GM18508 (cell line): ENCODE measurements at regions not wholly inside any gene's neighbourhood (a gene's known extent, or its start where the extent isn't known, plus 50 kb on each side); places are given as distances from the start of the nearest gene placed in this dataset.
"Not testable (repeated sequence)": the region's sequence is repeated elsewhere in the genome, so short reads cannot be mapped to it uniquely, and the experiment has no call there.

Experiments used
- ATAC-seq: cut with Tn5 transposase; IDR thresholded peaks from one replicate; pipeline ENCODE4 v1.9.1; 2021; ENCODE audit warnings: moderate number of reproducible peaks; ENCODE audit not compliant: insufficient read depth, unreplicated experiment

DNA sequence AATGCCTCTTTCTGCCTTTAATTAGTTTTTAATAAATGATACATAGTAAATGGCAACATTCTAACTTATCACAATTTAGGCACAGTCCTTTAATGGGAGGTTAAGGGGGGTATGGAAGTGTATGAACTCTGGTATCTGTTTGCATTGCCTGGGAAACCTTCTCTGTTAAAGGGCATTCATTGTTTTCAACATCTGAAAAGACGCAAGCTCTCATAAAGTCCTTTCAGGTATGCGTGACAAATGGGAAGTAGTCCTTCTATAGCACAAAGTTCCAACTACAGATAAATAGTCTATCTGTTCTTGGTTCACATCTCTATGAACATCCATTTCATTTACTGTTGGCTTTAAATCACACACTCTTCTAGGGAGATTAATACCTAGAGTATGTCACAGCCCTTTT lies 298.0 kb upstream of the PMFBP1 start:
- ATAC-seq = no peak

DNA sequence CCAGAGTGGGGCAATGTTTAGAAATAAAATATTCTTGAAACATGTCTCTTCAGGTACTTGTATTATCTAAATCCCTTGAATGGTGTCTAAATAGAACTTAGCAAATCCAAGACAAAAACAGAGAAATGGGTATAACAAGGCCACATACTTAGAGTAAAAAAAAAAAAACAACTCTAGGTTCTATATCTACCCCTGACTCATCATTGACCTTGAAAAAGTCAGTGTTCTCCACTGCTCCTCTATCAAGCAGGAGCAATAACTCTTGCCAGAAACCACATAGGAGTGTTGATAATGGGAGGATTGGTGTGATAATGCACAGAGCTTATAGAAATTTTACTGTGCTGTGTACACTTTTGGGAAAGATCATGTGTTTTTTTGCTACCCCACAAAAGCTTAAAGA lies 296.6 kb upstream of the PMFBP1 start:
- no peak for ATAC-seq

DNA sequence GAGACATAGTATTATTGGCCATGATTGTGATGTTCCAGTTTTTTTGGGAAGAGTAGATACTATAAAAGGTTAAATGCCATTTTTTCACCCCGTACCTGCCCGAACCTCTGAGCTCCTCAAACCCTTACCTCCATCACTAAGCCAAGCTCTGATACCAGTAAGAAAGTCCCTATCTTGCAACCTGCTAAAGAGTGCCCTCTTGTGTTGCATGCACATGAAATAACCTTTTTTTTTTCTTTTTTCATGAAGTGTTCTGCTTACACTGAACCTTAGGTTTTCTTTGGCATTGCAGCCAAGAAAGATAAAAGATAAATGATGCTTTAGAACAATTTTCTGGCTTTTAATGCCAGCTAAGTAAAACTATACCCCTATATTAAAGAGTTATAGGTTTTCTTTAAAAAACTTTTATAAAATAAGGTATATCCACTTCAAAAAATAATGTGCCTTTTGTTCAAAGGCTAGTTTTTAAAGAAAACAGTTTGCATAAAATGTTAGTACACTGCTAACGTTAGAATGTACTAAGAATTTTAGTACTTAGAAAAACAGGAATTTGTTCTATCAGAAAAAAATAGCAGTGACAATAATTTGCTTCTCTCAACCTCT lies 295.3 kb upstream of the PMFBP1 start:
- no peak for ATAC-seq

DNA sequence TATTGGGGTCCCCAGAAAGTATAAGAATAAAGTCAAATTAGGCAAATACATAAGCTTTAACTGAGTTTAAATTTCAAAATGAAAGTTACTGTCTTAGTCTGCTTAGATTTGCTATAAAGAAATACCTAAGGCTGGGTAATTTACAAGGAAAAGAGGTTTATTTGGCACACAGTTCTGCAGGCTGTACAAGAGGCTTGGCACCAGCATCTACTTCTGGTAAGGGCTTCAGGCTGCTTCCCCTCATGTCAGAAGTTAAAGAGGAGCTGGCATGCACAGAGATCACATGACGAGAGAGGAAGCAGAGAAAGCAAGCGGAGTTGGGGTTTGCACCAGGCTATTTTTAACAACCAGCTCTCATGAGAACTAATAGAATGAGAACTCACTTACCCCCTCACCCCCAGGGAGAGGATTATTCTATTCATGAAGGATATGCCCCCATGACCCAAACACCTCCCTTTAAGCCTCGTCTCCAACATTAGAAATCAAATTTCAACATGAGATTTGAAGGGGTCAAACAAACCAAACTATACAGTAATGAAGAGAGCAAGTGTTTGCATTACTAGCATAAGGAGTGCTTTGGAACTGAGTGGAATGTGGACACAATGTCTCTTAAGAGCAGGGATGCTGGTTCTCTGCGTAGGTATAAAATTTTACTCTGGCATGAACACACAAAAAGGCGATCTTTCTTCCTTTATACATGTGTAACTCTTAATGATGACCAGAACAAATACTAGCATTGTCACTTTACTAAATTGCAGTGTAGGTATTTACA lies 292.8 kb upstream of the PMFBP1 start:
- no peak for ATAC-seq

DNA sequence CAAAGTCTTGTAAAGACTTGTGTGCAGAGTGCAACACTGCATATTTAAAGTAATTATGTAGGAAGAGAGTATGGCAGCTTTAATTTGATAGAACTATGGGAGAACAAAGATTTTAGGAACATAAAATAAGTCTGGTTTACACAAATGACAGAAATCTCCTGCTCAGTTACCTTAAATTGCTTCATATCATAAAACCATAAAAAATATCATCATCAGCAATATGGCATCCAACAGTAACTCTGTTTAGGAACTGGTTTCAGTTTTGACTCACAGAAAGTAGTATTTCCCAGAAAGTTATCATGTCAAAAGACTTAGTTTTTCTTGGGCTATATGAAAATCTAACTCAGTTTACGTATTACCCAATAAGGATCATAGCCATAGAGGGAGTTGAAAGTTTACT lies 292.1 kb upstream of the PMFBP1 start:
- no peak for ATAC-seq

DNA sequence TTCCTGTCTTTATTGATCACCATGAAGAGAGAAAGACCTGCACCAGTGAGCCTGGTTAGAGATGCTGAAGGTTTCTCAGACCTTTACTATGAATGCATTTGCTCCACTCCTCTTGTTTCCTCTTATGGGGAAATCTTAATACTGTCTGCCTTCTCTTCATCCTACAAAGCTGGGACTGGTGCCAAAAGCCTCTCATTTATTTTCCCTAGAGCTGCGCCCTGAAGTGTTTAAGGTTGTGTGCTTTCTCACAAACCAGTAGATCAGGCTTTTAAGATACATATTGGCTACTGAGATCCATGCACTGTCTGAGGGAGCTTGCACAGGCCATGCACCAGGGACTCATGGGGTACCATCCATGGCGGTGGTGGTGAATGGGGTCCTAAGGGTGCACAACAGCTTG lies 286.1 kb upstream of the PMFBP1 start:
- no peak for ATAC-seq

DNA sequence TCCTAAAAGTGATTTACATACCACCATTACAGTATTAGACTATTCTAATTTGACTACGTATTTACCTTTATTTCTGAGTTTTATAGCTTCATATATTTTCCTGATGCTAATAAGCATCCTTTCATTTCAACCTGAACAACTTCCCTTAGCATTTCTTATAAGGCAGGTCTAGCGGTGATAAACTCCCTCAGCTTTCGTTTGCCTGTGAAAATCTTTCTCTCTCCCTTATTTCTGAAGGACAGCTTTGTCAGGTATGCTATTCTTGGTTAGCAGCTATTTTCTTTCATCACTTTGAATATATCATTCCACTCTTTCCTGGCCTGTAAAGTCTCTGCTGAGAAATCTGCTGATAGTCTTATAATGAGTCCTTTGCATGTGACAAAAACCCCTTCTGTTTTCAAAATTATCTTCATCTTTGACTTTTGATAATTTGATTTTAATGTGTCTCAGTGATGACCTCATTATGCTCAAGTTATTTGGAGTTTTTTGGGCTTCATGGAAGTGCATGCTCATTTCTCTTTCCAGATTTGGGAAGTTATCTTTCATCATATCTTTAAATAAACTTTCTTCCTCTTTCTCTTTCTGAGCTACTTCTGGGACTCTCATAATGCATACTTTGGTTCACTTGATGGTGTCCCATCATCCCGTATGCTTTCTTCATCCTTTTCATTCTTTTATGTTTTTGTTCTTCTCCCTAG lies 285.4 kb upstream of the PMFBP1 start:
- ATAC-seq = no peak

DNA sequence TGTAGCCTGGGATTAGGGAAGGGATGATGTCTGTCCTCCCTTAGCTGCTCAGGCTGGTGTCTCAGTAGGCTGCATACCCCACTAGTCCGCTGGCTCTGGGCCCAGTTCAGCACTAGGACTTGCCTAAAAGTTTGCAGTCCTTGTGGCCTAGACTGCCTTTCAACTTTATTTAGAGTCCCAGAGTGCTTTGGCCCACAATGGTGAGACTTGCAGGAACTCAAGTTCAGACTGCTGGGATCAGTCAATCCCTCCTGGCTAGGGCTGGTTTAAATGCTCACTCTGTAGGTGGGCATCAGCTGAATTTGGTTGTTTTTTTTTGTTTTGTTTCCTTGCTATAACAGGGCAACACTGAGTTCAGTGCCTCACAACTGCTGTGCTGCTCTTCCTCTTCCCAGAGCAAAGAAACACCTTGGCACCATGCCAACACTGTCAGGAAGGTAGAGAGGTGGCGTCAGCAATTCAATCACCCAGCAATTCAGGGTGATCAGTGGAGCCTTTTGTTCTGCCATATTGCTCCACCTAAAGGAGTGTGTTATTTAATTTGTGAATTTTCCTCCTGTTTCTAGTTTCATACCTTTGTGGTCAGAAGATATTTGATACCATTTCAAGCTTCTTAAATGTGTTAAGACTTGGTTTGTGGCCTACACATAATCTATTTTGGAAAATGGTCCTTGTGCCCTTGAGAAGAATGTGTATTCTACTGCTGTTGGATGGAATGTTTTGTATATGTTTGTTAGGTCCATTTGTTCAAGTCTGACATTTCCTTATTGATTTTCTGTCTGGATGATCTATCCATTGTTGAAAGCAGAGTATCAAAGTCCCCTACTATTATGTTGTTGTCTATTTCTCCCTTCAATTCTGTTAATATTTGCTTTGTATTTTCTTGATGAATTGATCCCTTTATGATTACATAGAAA lies 284.0 kb upstream of the PMFBP1 start:
- no peak for ATAC-seq

DNA sequence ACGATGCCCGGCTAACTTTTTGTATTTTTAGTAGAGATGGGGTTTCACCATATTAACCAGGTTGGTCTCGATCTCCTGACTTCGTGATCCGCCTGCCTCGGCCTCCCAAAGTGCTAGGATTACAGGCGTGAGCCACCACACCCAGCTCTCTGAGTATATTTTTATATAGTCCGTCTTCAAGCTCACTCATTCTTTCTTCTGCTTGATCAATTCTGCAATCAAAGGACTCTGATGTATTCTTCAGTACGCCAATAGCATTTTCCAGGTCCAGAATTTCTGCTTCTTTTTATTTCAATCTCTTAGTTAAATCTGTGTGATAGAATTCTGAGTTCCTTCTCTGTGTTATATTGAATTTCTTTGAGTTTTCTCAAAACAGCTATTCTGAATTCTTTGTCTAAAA lies 281.9 kb upstream of the PMFBP1 start:
- ATAC-seq = not testable (repeated sequence)

DNA sequence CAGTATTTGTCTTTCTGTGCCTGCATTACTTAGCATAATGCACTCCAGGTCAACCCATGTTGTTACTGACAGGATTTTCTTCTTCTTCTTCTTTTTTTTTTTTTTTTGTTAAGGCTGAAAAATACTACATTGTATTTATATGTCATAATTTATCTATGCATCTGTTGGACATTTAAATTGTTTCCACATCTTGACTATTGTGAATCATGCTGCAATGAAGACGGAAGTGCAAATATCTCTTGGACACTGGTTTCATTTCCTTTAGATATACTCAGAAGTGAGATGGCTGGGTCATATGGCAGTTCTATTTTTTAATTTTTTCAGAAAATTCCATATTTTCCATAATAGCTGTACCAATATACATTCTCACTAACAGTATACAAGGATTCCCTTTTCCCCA lies 272.7 kb upstream of the PMFBP1 start:
- no peak for ATAC-seq

DNA sequence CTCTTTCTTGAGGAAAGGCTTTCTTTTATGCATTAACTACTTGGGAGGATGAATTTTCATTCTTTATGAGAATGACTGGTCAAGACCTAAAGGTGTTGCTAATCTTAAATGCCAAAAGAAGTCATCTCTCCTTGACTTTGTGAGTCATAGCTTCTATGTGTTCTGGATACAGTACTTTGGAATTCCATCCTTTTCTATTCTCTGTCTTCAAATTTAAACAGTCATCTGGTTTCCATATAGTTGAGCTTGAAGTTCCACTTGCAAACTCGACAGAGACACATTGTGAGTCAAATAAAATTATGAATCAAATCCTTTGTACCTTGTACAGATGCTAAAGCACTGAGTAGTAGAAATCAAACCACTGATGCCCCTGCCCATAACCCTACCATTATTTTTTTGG lies 271.9 kb upstream of the PMFBP1 start:
- ATAC-seq = no peak

DNA sequence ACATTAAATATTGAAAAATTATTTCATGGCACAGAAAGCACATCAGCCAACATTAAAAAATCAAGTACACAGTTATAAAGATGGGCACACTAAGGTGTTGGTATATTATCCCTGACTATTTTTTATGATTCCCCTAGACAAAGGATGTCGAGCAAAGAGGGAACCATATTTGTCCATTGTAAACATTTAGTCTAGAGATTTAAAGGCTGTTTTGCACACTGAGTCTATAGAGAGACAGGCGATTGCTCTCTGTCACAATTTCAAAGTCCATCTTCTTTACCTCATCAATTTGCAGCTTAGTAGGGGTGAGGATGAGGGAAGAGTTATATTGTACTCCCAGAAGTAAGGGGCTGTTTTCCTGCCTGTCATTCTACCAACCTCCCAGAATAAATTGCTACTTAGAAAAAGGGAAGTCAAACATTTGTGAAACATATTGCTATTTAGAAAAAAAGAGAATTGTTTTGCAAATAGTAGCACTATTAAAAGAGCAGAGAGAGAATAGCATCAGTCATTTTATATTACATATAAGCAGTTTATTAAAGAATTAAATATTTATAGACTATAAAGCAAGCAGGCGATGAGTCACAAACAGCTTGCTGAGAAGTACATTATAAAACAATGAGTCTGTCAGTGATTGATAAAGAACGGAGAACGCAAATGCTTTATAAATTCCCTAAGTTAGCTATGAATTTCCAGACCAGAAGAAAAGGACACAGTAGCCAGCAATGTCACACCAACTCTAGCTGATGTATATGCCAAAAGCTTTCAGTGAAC lies 270.6 kb upstream of the PMFBP1 start:
- ATAC-seq = no peak

DNA sequence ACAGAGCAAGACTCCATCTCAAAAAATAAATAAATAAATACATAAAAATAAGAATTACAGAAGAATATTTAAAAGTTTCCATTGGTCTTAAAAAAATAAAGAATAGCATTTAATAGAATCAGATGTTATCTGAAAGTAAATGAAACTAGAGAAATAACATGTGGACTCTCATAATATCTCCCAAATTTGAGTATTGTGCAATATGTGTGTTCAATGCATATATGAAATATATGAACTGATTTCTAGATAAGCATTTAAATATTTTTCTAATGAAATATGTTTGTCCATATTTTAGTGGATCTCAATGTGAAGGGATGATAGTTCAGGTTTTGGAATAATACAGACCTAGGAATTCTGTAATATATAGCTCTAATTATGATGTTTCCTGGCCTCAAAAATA lies 265.9 kb upstream of the PMFBP1 start:
- no peak for ATAC-seq

DNA sequence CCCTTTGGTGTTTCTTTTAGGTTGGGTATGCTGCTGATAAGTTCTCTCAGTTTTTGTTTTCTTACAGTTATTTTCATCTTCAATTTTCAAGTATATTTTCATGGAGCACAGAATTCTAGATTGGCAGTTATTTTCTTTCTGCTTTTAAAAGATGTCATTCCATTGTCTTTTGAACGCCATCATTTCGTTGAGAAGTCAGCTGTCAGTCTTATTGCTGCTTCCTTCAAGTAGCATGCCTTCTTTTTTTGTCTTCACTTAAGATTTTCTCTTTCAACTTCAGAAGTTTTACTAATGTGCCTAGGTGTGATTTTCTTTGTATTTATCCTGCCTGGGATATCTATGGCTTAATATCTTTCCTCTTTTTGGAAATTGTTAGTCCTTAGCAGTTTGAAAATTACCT lies 262.2 kb upstream of the PMFBP1 start:
- ATAC-seq = no peak

DNA sequence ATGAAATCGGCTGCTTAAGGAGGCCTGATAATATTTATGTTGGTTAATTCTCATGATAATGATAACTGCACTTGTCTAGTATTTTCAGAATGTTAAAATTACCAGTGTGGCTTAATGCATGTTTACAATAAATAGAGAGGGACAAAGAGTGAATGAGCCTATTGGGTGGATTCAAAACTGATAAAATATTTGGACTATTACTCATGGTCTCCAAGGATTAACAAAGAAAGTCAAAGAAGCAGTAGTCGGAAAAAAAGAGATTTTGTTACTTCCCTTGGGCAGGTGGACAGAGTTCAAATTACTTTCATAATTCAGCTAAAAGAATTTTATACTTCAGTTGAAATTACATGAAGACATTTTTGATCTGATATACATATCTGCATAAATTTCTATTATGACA lies 258.2 kb upstream of the PMFBP1 start:
- no peak for ATAC-seq

DNA sequence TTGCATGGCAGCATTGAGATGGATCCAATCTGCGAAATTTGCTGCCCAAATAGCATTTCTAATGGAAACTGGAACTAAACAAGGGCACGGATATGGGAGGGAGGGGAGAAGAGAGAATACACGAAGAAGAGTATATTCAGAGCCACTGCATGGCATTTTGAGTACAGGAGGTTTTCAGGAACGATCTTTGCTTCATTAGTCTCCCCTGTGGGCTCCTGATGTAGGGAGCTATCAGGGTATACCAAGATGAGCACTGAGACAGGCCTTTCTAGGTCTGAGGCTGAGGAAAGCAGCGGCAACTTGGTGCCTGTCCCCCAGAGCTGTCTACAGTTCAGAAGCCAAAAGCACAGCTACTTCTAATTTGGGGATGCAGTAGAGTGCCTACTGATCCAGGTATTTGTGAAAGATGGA lies 257.7 kb upstream of the PMFBP1 start:
- ATAC-seq = no peak

DNA sequence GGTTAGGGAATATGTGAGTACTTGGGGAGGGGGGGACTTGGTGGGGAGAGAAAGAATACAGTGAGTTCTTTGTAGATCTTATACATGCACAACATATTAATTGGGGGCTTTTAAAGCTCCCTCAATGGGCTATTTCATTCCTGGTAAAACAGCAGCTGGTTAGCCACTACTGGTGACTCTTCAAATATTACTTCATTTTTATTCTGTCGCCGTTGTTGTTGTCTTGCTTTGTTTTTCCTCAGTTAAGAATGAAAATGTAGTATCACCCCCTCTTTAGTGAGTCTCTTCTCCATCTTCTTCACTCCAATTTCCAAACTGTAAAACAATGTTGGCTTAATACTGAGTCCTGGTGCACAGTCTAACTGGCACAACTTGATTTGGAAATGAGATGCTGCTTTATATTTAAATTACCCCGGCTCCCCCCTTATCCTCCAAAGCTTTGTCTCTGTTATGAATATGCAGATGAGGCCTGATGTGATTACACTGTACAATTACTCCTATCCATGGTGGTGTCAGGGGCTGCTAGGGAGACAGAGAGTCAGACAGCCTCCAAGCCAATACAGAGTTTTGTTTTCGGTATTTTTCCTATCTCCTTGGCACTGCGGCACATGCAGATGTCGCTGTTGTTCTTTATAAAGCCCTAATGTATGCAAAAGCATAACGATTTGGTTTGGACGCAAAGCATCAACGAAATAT lies 256.9 kb upstream of the PMFBP1 start:
- ATAC-seq = no peak

DNA sequence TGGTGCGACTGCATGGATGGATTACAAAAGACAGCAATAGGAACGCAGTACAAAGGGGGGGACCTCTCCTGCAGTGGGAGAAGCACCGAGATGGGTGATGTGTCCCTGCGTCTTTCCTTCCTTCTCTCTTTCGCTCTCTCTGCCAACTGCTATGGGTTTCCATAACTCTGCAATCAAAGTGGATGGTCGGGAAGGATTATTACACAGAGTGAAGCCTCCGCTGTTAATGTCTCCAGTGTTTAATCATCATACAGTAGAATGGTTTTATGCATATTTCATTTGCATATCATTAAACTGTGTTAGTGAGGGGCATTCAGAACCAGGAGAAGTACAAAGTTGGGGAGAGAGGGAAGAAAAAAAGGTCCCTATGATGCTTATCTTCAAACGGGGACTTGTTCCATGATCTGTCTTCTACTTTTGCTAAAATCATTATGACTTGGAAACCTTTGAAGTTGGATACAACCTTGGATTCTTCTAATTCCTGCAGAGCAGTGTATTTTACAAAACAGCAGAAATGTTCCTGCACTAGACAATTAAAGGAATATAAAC lies 255.9 kb upstream of the PMFBP1 start:
- ATAC-seq = no peak
